ENCODE measurements at regions not wholly inside any gene's neighbourhood (a gene's known extent, or its start where the extent isn't known, plus 50 kb on each side); places are given as distances from the start of the nearest gene placed in this dataset.

GRCh38 chr9:115327436-115328122 is 209.6 kb upstream of the TNC start:
- TF ChIP-seq CTCF (IDR thresholded peaks at IDR 0.05; ENCODE audit: low read depth, low read length), result no peak
- no peak overlapping the region for H2AFZ ChIP-seq (ENCODE audit: low read depth, low read length)
- H3K4me2 ChIP-seq (ENCODE audit: low read length), result no peak overlapping the region

GRCh38 chr9:115328228-115328627 is 210.3 kb upstream of the TNC start:
- Histone ChIP-seq H3K36me3 (replicated peaks; ENCODE audit: low read depth, low read length) (no peaks in the 10 kb centered on the region), H4K20me1 (ENCODE audit: insufficient read depth, low read length) (no peaks in the 10 kb centered on the region), H3K9ac (ENCODE audit: low read length) (no peak overlapping the region), H3K4me3 (ENCODE audit: low read length) (no peak overlapping the region), H3K27ac (ENCODE audit: low read length) (no peak overlapping the region), H3K79me2 (ENCODE audit: low read length) (no peaks in the 10 kb centered on the region), H3K4me1 (ENCODE audit: low read length) (no peaks in the 10 kb centered on the region), H3K27me3 (ENCODE audit: low read depth, low read length) (no peaks in the 10 kb centered on the region), H3K9me3 (ENCODE audit: insufficient read depth, low read length) (no peaks in the 10 kb centered on the region), H2AFZ (ENCODE audit: low read depth, low read length) (no peak overlapping the region), H3K4me2 (ENCODE audit: low read length) (no peak overlapping the region)
- TF ChIP-seq EZH2phosphoT487 (IDR thresholded peaks at IDR 0.05; ENCODE audit: low read depth) (no peak), CTCF (IDR thresholded peaks at IDR 0.05; ENCODE audit: low read depth, low read length) (no peak)

More at GRCh38 chr9:115327436-115328122, 209.6 kb upstream of the TNC start:
- Histone ChIP-seq H3K4me3 (ENCODE audit: low read length) (no peak overlapping the region), H3K4me1 (ENCODE audit: low read length) (no peaks in the 10 kb centered on the region), H3K9me3 (ENCODE audit: insufficient read depth, low read length) (no peaks in the 10 kb centered on the region), H3K79me2 (ENCODE audit: low read length) (no peaks in the 10 kb centered on the region), H4K20me1 (ENCODE audit: insufficient read depth, low read length) (no peaks in the 10 kb centered on the region), H3K27me3 (ENCODE audit: low read depth, low read length) (no peaks in the 10 kb centered on the region), H3K27ac (ENCODE audit: low read length) (no peak overlapping the region), H3K36me3 (replicated peaks; ENCODE audit: low read depth, low read length) (no peaks in the 10 kb centered on the region), H3K9ac (ENCODE audit: low read length) (no peak overlapping the region)

GRCh38 chr9:115328677-115329076 is 210.7 kb upstream of the TNC start:
- no peak overlapping the region for H3K27ac ChIP-seq (ENCODE audit: low read length)
- no peaks in the 10 kb centered on the region for H4K20me1 ChIP-seq (ENCODE audit: insufficient read depth, low read length)
- no peak overlapping the region for H3K4me2 ChIP-seq (ENCODE audit: low read length)
- H3K79me2 ChIP-seq (ENCODE audit: low read length), result no peaks in the 10 kb centered on the region
- H3K9me3 ChIP-seq (ENCODE audit: insufficient read depth, low read length), result no peaks in the 10 kb centered on the region
- H3K9ac ChIP-seq (ENCODE audit: low read length), result no peak overlapping the region
- no peaks in the 10 kb centered on the region for H3K4me1 ChIP-seq (ENCODE audit: low read length)
- no peak overlapping the region for H3K4me3 ChIP-seq (ENCODE audit: low read length)
- TF ChIP-seq CTCF (IDR thresholded peaks at IDR 0.05; ENCODE audit: low read depth, low read length), result no peak
- no peak for TF ChIP-seq EZH2phosphoT487 (IDR thresholded peaks at IDR 0.05; ENCODE audit: low read depth)
- H3K36me3 ChIP-seq (replicated peaks; ENCODE audit: low read depth, low read length), result no peaks in the 10 kb centered on the region
- H2AFZ ChIP-seq (ENCODE audit: low read depth, low read length), result no peak overlapping the region
- H3K27me3 ChIP-seq (ENCODE audit: low read depth, low read length), result no peaks in the 10 kb centered on the region

- no peaks in the 10 kb centered on the region for H3K9me3 ChIP-seq (ENCODE audit: insufficient read depth, low read length)
Measured at GRCh38 chr9:115333277-115334070, 215.5 kb upstream of the TNC start.

More at GRCh38 chr9:115333277-115334070, 215.5 kb upstream of the TNC start:
- H3K27ac ChIP-seq (ENCODE audit: low read length), result no peak overlapping the region
- H3K4me1 ChIP-seq (ENCODE audit: low read length), result no peaks in the 10 kb centered on the region
- no peaks in the 10 kb centered on the region for H3K79me2 ChIP-seq (ENCODE audit: low read length)
- no peak for TF ChIP-seq EZH2phosphoT487 (IDR thresholded peaks at IDR 0.05; ENCODE audit: low read depth)
- no peak for TF ChIP-seq CTCF (IDR thresholded peaks at IDR 0.05; ENCODE audit: low read depth, low read length)
- no peaks in the 10 kb centered on the region for H3K36me3 ChIP-seq (replicated peaks; ENCODE audit: low read depth, low read length)
- H3K27me3 ChIP-seq (ENCODE audit: low read depth, low read length), result no peaks in the 10 kb centered on the region
- no peak overlapping the region for H3K4me3 ChIP-seq (ENCODE audit: low read length)
- no peaks in the 10 kb centered on the region for H4K20me1 ChIP-seq (ENCODE audit: insufficient read depth, low read length)
- H2AFZ ChIP-seq (ENCODE audit: low read depth, low read length), result no peak overlapping the region
- no peak overlapping the region for H3K9ac ChIP-seq (ENCODE audit: low read length)
- no peak overlapping the region for H3K4me2 ChIP-seq (ENCODE audit: low read length)

Measured in OCI-LY3 (cell line).